GM18507 (cell line): ENCODE measurements at regions not wholly inside any gene's neighbourhood (a gene's known extent, or its start where the extent isn't known, plus 50 kb on each side); places are given as distances from the start of the nearest gene placed in this dataset.

Source experiments
- DNase-seq: peaks from one replicate; pipeline ENCODE4 v3.0.0; 2011; ENCODE audit warnings: low read depth; ENCODE audit not compliant: insufficient read length; ENCODE audit errors: extremely low spot score
- FAIRE-seq: peaks from 2 replicates; lab custom pipeline; 2011; peaks lifted over from hg19 to GRCh38; lab: Jason Lieb, UNC

- no peak for DNase-seq
- no peak for FAIRE-seq
Observed at GRCh38 chr1:4557949-4558348, 96.5 kb upstream of the AJAP1 start.

- DNase-seq (no peak), FAIRE-seq (no peak)
Observed at GRCh38 chr1:4561205-4561604, 93.2 kb upstream of the AJAP1 start.

GRCh38 chr1:4562321-4562720 is 92.1 kb upstream of the AJAP1 start:
- DNase-seq (no peak), FAIRE-seq (no peak)

GRCh38 chr1:4563586-4563985 is 90.8 kb upstream of the AJAP1 start:
- no peak for DNase-seq
- no peak for FAIRE-seq

GRCh38 chr1:4564051-4564450 is 90.4 kb upstream of the AJAP1 start:
- DNase-seq: no peak
- FAIRE-seq: no peak

- FAIRE-seq: no peak
- no peak for DNase-seq
Observed at GRCh38 chr1:4565166-4565565, 89.2 kb upstream of the AJAP1 start.

GRCh38 chr1:4565801-4566449 is 88.5 kb upstream of the AJAP1 start:
- DNase-seq (no peak), FAIRE-seq (no peak)

GRCh38 chr1:4571263-4571662 is 83.1 kb upstream of the AJAP1 start:
- DNase-seq (no peak), FAIRE-seq (no peak)

GRCh38 chr1:4573526-4573925 is 80.9 kb upstream of the AJAP1 start:
- FAIRE-seq (no peak), DNase-seq (no peak)

GRCh38 chr1:4581807-4582206 is 72.6 kb upstream of the AJAP1 start:
- DNase-seq: no peak
- FAIRE-seq: no peak

GRCh38 chr1:4584449-4584848 is 70.0 kb upstream of the AJAP1 start:
- no peak for FAIRE-seq

GRCh38 chr1:4585216-4585615 is 69.2 kb upstream of the AJAP1 start:
- peak; percentile 33 for DNase-seq

More at GRCh38 chr1:4584449-4584848, 70.0 kb upstream of the AJAP1 start:
- no peak for DNase-seq

GRCh38 chr1:4585705-4586104 is 68.7 kb upstream of the AJAP1 start:
- no peak for DNase-seq
- FAIRE-seq: no peak

More at GRCh38 chr1:4585216-4585615, 69.2 kb upstream of the AJAP1 start:
- FAIRE-seq: no peak

GRCh38 chr1:4586611-4587160 is 67.7 kb upstream of the AJAP1 start:
- FAIRE-seq (no peak), DNase-seq (no peak)

- no peak for DNase-seq
- no peak for FAIRE-seq
Observed at GRCh38 chr1:4587721-4588120, 66.7 kb upstream of the AJAP1 start.

GRCh38 chr1:4590756-4591155 is 63.7 kb upstream of the AJAP1 start:
- DNase-seq: no peak
- FAIRE-seq: no peak

GRCh38 chr1:4591926-4592325 is 62.5 kb upstream of the AJAP1 start:
- no peak for DNase-seq
- no peak for FAIRE-seq

- DNase-seq (no peak), FAIRE-seq (no peak)
Observed at GRCh38 chr1:4593106-4593505, 61.3 kb upstream of the AJAP1 start.

- FAIRE-seq (no peak), DNase-seq (no peak)
Observed at GRCh38 chr1:4594286-4594991, 60.0 kb upstream of the AJAP1 start.

- no peak for DNase-seq
- no peak for FAIRE-seq
Observed at GRCh38 chr1:4595341-4596225, 58.8 kb upstream of the AJAP1 start.
